ENCODE measurements at regions not wholly inside any gene's neighbourhood (a gene's known extent, or its start where the extent isn't known, plus 50 kb on each side); places are given as distances from the start of the nearest gene placed in this dataset.
"Not testable (repeated sequence)": the region's sequence is repeated elsewhere in the genome, so short reads cannot be mapped to it uniquely, and the experiment has no call there.

DNA sequence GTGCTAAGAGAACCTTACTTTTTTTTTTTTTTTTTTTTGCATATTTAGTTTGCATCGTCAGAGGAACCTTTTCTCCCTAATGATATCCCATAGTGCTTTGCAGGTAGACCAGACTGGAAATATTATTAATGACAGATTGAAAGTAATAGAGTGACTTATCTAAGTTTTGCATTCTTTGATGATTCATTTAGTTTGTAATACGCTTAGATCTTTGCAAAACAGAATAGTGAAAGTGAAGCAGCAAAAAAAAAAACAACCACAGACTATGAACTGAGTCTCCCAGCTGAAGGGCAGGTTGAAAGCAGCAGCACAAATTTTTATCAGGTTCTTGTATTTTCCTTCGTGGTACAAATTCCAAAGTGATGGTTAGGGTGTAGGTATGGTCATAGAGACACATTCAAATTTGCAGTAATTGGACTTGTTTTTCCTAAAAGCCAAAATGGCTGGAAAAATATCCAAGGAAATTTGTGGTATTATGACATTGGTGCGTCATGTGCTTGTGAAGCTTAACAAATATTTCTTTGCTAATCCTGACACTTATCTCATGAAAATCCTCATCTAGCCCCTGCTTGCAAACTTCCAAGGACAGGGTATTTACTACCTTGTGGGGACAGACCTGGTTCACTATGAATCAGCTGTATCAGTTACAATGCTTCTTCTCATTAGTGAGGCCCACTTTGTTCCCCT lies 81.8 kb upstream of the CREB5 start:
- ATAC-seq (no peak), DNase-seq (no peak)
- Histone ChIP-seq H3K9me3 (no peaks in the 10 kb centered on the region), H3K36me3 (ENCODE audit: low read depth) (no peaks in the 10 kb centered on the region), H3K4me3 (no peak overlapping the region), H3K4me1 (ENCODE audit: low read depth) (no peaks in the 10 kb centered on the region)
- TF ChIP-seq, protein P1, sequence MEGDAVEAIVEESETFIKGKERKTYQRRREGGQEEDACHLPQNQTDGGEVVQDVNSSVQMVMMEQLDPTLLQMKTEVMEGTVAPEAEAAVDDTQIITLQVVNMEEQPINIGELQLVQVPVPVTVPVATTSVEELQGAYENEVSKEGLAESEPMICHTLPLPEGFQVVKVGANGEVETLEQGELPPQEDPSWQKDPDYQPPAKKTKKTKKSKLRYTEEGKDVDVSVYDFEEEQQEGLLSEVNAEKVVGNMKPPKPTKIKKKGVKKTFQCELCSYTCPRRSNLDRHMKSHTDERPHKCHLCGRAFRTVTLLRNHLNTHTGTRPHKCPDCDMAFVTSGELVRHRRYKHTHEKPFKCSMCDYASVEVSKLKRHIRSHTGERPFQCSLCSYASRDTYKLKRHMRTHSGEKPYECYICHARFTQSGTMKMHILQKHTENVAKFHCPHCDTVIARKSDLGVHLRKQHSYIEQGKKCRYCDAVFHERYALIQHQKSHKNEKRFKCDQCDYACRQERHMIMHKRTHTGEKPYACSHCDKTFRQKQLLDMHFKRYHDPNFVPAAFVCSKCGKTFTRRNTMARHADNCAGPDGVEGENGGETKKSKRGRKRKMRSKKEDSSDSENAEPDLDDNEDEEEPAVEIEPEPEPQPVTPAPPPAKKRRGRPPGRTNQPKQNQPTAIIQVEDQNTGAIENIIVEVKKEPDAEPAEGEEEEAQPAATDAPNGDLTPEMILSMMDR (IDR thresholded peaks at IDR 0.05), result no peak
- intact Hi-C loops (cut with DNase I, micrococcal nuclease), result no loop called here

DNA sequence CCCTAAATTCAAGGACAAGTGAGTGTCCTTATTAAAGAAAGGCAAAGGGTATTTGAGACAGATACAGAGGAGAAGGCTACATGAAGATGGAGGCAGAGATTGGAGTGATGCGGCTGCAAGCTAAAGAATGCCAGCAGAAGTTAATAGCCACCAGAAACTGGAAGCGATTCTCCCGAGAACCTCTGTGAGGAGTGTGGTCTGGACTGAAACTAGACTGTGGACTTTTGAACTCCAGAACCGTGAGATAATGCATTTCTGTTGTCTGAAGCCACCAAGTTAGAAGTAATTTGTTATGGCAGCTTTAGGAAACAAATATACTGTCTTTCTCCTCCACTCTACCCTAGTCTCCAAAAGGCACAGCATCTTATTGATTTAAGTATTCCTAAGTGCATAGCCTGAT lies 80.3 kb upstream of the CREB5 start:
- DNase-seq (no peak), ATAC-seq (no peak)
- TF ChIP-seq, protein P1 (IDR thresholded peaks at IDR 0.05), result no peak
- Histone ChIP-seq H3K4me1 (ENCODE audit: low read depth) (no peaks in the 10 kb centered on the region), H3K9me3 (no peaks in the 10 kb centered on the region), H3K36me3 (ENCODE audit: low read depth) (no peaks in the 10 kb centered on the region), H3K4me3 (no peak overlapping the region)
- intact Hi-C loops (cut with DNase I, micrococcal nuclease), result no loop called here

DNA sequence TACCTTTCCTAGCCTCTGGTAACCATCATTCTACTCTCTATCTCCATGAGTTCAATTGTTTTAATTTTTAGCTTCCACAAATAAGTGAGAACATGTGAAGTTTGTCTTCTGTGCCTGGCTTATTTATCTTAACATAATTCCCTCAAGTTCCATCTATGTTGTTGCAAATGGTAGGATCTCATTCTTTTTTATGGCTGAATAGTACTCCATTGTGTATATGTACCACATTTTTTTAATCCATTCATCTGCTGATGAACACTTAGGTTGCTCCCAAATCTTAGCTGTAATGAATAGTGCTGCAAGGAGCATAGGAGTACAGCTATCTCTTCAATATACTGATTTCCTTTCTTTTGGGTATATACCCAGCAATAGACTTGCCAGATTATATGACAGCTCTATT lies 78.8 kb upstream of the CREB5 start:
- H3K9me3 ChIP-seq; H3K4me3 ChIP-seq; intact Hi-C loops (cut with DNase I, micrococcal nuclease); H3K4me1 ChIP-seq (ENCODE audit: low read depth); ATAC-seq; H3K36me3 ChIP-seq (ENCODE audit: low read depth); DNase-seq: not testable (repeated sequence)

DNA sequence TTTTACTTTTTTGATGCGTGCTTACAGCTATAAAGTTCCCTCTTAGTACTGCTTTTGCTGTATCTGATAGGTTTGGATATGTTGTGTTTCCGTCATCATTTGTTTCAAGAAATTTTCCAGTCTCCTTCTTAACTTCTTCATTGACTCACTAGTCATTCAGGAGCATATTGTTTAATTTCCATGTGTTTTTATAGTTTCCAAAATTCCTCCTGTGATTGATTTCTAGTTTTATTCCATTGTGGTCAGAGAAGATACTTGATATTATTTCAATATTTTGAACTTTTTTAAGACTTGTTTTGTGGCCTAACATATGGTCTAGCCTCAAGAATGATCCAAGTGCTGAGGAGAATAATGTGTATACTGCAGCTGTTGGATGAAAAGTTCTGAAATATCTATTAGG lies 75.5 kb upstream of the CREB5 start:
- Histone ChIP-seq H3K36me3 (ENCODE audit: low read depth) (no peaks in the 10 kb centered on the region), H3K4me1 (ENCODE audit: low read depth) (no peaks in the 10 kb centered on the region), H3K4me3 (no peak overlapping the region), H3K9me3 (no peaks in the 10 kb centered on the region)
- TF ChIP-seq, protein P1 (IDR thresholded peaks at IDR 0.05), result no peak
- no peak for ATAC-seq
- intact Hi-C loops (cut with DNase I, micrococcal nuclease), result no loop called here
- no peak for DNase-seq

DNA sequence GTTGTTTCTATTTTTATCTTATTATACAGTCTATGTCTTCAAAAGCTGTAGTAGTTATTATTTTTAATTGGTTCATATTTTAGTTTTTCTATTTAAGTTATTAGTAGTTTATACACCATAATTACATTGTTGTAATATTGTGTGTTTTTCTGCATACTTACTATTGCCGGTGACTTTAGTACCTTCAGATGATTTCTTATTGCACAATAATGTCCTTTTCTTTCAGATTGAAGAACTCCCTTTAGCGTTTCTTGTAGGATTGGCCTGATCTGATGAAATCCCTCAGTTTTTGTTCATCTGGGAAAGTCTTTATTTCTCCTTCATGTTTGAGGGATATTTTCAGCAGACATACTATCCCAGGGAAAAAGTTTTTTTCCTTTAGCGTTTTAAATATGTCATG lies 74.3 kb upstream of the CREB5 start:
- Histone ChIP-seq H3K4me1 (ENCODE audit: low read depth) (no peaks in the 10 kb centered on the region), H3K9me3 (no peaks in the 10 kb centered on the region), H3K36me3 (ENCODE audit: low read depth) (no peaks in the 10 kb centered on the region), H3K4me3 (no peak overlapping the region)
- intact Hi-C loops (cut with DNase I, micrococcal nuclease), result no loop called here
- DNase-seq (no peak), ATAC-seq (no peak)
- TF ChIP-seq, protein P1 (IDR thresholded peaks at IDR 0.05), result no peak

DNA sequence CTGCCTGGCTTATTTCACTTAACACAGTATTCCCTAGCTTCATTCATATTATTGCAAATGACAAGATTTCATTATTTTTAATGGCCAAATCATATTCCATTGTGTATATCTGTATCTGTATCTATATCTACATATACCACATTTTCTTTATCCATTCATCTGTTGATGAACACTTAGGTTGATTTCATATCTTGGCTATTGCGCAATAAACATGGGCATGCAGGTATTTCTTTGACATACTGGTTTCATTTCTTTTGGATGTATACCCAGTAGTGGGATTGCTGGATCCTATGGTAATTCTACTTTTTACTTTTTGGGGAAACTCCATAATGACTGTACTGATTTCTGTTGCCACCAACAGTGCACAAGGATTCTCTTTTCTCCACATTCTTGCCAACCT lies 68.9 kb upstream of the CREB5 start:
- DNase-seq (no peak), ATAC-seq (no peak)
- Histone ChIP-seq H3K4me3 (no peak overlapping the region), H3K9me3 (no peaks in the 10 kb centered on the region), H3K4me1 (ENCODE audit: low read depth) (no peaks in the 10 kb centered on the region), H3K36me3 (ENCODE audit: low read depth) (no peaks in the 10 kb centered on the region)
- TF ChIP-seq, protein P1 (IDR thresholded peaks at IDR 0.05), result no peak
- intact Hi-C loops (cut with DNase I, micrococcal nuclease), result no loop called here

Measured in mucosa of descending colon (tissue), 3 donors.